NCI-H187 (cell line): ENCODE measurements at regions not wholly inside any gene's neighbourhood (a gene's known extent, or its start where the extent isn't known, plus 50 kb on each side); places are given as distances from the start of the nearest gene placed in this dataset.
A peak's percentile ranks its signal among the peaks of the same experiment; 100 is the strongest.

Experiments
- DNase-seq, 2 experiments: peaks; one replicate each; lab custom pipeline; 2025; lab: John Stamatoyannopoulos, UW

DNA sequence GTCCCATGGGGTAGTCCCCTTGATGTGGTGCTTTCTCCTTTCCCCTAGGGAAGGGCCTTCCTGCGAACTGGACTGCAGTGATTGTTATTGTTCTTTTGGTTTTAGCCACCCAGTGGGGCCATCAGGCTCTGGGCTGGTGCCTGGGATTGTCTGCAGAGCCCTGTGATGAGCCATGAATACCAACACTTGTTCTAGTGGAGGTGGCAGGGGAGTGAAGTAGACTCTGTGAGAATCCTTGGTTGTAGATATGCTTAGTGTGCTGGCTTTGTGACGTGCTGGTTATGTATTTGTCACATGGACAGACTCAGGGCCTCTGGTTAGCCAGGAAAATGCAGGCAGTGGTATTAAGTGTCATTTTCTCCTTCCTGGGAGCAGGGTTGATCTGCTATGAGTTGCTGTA is 51.8 kb upstream of the NDUFB4 start:
- DNase-seq = no peak

DNA sequence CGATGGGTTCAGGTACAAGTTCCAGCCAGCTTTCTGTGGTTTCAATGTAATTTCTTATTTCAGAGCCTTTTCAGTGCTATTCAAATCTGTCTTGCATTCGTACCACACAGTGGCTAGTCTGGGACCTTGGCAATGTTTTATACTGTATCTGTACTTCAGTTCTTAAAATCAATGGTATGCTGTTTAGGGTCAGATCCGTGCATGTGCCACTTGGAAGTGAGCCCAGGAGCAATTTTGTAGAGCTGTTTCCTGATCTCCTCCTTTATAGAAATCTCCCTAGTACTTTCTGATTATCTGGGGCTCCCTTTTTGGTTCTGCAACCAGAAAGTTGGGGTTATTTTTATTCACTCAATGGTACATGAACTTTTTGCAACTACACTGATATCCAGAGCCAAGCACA is 59.5 kb upstream of the NDUFB4 start:
- no peak for DNase-seq

DNA sequence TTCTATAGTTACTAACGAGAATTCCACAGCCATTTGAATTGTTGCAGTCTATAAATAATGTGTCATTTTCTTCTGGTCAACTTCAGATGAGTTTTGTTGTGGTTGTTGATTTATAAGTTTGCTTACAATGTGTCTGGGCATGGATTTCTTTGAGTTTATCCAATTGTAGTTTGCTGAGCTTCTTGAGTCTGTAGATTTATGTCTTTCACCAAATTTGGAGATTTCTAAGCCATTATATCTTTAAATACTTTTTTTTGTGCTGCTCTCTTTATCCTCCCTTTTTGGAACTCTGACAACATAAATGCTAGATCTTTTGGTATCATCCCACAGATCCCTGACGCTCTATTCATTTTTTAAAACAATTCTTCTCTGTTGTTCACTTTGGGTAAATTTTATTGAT is 63.2 kb upstream of the NDUFB4 start:
- DNase-seq = no peak

DNA sequence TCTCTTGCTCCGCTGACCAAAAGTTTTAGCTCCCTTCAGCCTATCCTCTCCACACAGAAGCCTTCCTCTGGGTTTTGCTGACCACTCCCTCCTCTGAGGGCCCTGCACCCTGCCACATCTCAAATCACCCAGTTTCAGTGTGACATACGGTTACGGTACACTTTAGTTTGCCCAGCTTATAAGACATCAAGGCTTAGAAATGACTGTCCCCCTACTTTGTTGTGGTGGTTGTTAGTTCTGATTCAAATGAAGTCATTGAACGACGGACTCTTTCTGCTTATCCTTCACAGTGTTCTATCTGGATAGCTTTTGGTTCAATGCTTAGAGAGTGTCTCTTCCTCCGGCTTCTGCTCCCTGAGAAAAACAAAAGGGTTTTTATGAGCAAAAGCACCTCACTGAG is 68.0 kb upstream of the NDUFB4 start:
- DNase-seq = no peak

DNA sequence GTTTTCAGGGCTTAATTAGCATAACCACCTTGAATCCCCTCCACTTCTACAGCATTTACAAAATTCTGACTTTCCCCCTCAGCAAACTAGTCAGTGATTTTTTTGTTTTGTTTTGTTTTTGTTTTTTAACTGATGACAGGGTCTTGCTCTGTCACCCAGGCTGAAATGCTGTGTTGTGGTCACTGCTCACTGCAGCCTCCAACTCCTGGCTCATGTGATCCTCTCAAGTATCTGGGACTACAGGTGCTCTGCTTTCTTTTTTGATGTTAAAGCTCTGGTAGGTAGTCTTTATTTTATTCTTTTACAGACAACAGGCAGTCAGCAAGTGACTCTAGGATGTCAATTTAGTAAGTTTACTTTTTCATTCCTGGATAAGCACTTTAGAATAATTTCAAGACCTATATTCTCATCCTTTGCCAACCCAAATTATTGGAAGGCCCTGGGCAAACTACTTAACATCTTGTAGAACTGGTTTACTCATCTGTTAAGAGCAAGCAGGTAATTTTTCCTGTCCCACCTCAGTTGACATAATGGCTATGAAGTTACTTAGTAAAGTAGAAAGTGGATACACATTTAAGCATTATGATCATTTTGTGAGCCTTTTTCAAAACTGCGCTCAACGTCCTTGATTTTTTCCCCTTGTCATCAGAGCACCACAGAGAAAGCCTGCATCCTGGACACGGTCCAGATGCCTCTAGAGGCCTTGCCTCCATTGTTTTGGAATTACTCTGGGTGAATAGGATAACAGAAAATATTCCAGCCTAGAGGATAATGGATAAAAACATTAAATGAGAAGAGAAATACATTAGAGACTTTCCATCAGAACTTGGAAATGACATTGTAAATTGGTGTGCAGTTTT is 69.9 kb upstream of the NDUFB4 start:
- no peak for DNase-seq

DNA sequence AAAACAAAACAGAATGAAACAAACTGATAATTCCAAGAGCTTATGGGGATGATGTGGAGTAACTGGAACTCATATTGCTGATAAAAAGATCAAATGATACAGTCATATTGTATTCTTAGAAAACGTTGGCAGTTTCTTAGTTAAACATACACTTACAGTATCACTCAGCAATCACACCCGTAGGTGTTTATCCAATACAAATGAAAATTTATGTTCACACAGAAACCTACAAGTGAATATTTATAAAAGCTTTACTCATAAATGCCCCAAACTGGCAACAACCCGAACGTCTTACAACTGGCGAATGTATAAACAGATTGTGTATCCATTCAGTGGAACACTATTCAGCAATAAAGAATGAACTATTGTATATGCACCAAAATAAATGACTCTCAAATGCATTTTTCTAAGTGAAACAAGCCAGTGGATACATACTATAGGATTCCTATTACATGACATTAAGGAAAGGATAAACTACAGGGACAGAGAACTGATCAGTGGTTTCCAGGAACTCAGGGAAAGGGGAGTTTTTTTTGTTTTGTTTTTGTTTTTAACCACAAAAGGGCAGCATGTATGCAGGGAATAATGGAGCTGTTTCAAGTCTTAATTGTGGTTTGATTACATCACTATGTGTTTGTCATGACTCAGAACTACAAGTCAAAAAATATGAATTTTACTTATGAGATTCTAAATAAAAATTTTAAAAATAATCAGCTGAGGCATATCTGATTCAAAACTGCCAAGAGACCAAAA is 71.8 kb upstream of the NDUFB4 start:
- no peak for DNase-seq

DNA sequence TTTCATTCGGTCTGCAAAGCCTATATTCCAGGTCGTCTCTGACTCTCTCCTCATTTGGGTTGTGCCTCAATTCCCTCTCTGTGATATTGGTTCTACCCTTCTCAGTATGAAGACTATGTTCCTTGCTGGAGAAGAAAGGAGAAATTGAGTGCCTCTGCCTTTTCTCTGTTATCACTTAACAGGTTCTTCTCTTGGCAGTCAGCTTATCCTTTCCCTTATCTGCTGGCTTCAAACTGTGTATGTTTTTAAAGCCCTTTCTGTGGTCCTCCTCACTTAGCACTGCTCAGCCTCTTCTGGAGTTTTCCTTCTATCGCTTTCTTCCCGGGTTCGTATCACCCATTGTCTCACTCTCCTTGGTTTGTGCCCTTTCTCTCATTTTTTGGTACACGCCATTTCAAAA is 65.3 kb upstream of the FSTL1 start:
- no peak for DNase-seq

DNA sequence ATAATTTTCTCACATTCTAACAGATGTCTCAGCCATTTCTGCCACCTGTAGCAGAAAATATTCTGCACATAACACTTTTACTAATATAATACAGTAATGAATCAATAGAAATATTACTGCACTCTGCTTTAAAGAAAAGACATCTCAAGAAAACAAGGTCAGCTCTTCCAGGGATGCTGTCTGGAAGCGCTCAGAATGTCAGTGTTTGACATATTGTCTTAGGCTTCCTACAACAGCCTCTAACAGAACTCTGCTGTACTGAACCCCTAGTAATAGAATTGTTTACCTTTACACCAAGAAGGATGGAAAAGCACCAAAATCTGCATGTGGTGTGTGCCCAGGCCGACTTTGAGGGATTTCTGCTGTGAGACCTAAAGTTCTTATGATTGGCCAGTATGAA is 61.9 kb upstream of the FSTL1 start:
- no peak for DNase-seq

DNA sequence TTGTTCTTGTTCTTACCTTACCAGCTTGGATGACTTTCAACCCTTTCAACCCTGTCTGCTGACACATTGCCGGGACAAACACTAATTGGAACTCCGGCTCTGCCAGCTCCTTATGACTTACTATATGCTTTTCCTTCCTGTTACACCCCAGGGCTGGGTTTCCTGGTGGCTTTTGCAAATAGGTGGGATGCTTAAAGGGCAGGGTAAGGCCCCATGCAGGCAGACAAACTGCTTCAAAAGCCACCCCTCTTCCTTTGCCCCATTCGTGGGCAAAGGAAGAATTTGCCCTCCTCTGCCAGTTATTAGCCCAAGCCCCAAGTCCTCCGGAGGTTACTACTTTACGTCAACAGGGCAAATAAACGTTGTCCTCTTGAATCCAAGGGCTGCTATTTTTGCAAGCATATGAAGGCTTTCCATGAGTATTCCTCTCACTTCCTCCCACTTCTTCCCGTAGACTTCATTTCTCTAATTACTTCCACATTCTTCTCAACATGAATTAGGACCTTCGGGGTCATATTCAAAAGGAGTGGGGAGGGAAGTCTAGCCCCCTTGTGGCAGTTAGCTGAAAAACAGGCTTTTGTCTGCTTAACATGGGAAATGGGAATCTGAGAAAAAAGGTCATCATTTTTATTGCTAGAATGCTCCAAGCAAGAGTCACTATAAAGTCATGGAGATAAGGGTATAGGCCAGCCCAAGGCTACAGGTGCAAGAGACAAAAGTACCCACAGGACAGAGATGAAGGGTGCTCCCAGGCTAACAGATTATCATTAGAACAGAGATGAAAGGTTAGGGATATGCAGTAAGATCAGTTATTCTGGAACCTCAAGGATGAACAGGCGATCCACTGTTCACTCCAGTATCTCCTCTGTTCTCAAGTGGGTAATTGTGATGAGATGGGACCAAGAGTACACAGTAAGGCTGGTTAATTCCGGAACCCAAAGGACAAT is 56.3 kb upstream of the FSTL1 start:
- no peak for DNase-seq

DNA sequence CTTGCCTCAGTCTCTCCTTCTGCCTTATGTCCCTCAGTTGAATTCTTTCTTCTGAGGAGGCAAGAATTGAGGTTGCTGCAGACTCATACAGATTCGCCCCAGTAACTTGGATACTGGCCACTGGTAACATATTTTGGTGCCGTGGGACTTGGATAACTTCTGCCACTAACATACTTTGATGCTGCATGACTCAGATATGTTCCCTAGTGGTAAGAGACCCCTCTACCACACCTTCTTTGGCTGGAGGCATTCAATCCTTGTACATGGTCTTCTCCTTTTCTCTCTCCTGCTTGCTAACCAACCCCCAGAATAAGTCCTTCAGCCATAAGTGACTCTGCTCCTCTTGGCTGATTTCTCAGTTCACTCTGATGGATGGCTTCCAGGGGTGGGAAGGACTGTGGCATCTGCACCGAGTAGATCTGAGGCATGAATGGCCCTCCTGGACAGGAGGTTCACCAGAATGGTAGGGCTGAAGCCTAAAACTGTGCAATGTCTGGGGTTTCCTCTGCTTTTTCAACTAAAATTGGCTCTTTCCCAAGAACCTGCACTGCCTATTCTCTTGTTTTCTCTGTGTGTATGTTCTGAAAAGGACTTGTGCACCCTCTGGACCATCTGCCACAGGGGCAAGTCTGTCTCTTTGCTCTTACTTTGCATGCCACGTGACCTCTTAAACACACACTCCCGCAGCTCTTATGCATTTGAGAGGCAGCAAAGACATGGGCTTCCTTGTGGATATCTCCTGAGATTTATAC is 55.5 kb upstream of the FSTL1 start:
- peak; percentile 10 to 14 for DNase-seq

DNA sequence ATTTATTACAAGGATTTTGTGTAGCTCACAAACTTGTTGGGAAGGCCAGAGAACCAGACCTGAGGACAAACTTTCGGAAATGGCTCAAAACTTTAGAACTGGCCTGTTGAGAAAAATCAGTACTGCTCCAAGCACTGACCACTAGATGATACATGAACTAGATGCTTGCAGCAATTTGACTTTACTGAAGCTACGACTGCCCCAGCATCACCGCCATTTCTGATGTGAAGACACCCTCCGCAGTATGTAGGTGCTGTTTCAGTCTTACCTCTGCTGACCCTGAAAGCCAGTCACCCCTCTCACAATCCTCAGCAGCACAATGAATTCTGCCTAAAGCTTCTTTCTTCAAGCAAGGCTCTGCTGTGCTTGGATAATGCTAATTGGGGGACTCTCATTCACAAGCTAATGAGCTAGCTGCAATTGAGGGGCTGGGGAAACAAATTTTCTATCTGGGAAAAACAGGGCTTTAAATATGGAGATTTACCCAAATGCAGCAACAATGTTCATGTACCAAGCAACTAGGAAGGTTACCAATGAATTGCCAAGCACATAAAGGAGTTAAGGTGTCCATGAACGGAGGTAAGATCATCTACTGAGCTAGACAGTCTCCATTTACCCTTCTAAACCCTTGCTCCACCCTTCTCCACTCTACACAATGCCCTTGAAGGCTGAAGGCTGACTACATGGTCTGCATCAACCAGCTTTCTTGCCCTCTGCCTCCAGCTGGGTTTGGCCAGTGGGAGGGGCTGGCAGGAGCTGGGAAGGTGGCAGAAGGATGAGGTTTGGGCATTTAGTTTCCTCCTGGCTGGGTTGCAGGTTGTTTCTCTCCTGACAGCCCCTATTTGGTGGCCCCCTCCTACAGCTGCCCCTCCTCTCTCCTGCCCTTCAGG is 53.2 kb upstream of the FSTL1 start:
- no peak for DNase-seq

DNA sequence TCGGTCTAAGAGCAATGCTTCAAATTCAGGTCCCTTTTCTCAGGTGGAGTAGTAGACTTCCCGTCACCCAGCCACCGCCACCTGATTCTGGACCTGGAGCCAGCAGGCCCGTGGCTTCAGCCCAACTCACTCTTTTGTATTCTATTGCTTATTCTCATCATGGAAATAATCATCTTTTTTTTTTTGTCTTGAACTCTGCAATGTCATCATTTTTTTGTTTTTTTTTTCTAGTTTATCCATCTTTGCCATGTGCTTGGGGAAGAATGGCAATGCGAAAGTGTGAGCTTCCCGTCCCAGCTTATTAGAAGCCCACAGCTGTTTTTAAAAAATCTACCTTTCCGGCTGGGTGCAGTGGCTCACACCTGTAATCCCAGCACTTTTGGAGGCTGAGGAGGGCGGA is 51.3 kb upstream of the FSTL1 start:
- no peak for DNase-seq
